HAP-1 (cell line): ENCODE measurements at regions not wholly inside any gene's neighbourhood (a gene's known extent, or its start where the extent isn't known, plus 50 kb on each side); places are given as distances from the start of the nearest gene placed in this dataset.
A peak's percentile ranks its signal among the peaks of the same experiment; 100 is the strongest.
"Not testable (repeated sequence)": the region's sequence is repeated elsewhere in the genome, so short reads cannot be mapped to it uniquely, and the experiment has no call there.

Source experiments
- DNase-seq, 2 experiments: peaks; one replicate each; pipeline ENCODE4 v3.0.0-alpha.2; 2016 to 2020; ENCODE audit warnings: low spot score in 2 of 2
- H3K27me3 ChIP-seq: fragments of 250-450 bp; sonication (Bioruptor Pico); 2 replicates; pipeline ENCODE4 v1.5.1; 2020; ENCODE audit warnings: low read depth, mild to moderate bottlenecking, moderate library complexity
- H3K36me3 ChIP-seq: fragments of 250-450 bp; sonication (Bioruptor Pico); replicated peaks from 2 replicates; pipeline ENCODE4 v1.5.1; 2020; ENCODE audit warnings: mild to moderate bottlenecking
- H3K4me1 ChIP-seq: fragments of 250-450 bp; sonication (Bioruptor Pico); 2 replicates; pipeline ENCODE4 v1.5.1; 2020; ENCODE audit warnings: mild to moderate bottlenecking
- H3K4me3 ChIP-seq: fragments of 250-450 bp; sonication (Bioruptor Pico); 2 replicates; pipeline ENCODE4 v1.5.1; 2020; ENCODE audit warnings: mild to moderate bottlenecking, moderate library complexity
- H3K9me3 ChIP-seq: fragments of 250-450 bp; sonication (Bioruptor Pico); 2 replicates; pipeline ENCODE4 v1.5.1; 2020; ENCODE audit warnings: mild to moderate bottlenecking, moderate library complexity
- in situ Hi-C: fragments of 300-500 bp; cut with MboI; formaldehyde crosslinking; loops from 3 replicates; pipeline ENCODE4 v1.14.3; 2020; ENCODE audit warnings: low sequenced_read_pairs, inconsistent platforms, mixed read lengths

DNA sequence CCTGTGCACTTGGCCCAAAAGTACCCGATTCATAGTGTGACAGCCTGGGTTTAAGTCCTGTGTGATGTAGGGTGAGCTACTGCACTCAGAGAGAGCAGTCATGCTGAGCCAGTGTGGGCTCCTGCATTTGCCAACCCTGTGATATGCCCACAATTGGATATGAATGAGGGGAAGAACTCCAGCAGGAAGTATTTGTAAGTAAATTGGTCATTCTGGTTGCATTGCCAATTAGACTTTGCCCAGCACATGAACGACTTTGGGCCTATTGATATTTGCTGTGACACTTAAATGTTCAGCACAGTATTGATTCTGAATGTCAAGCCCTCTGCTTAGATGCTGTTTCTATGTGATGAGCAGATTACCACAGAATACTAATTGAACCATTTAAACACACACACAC, 570.9 kb downstream of the PIK3C3 start:
- no peak for DNase-seq
- no peaks in the 10 kb centered on the region for H3K4me1 ChIP-seq
- no peaks in the 10 kb centered on the region for H3K27me3 ChIP-seq
- no peaks in the 10 kb centered on the region for H3K36me3 ChIP-seq
- no peak overlapping the region for H3K4me3 ChIP-seq
- in situ Hi-C loops, result no loop called here
- H3K9me3 ChIP-seq, result no peaks in the 10 kb centered on the region

DNA sequence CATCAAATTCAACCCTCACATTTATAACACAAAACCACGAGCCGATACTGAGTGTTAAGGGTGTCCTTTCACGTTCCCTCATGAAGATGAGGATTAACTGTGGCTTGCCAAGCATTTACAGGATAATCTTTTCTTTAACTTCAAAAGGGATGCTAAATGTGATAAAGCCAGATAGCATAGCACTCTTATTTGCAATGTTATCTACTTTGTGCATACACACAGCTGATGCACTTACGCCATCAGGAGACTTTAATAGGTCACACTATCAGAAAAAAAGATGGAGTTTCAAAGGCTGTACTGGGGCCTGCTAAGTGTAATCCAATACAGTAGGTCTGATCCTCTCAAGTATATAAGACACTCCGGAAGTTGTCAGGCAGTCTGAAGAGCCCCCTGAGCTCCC, 572.7 kb downstream of the PIK3C3 start:
- Histone ChIP-seq H3K27me3 (no peaks in the 10 kb centered on the region), H3K9me3 (no peaks in the 10 kb centered on the region), H3K4me3 (no peak overlapping the region), H3K36me3 (no peaks in the 10 kb centered on the region), H3K4me1 (no peaks in the 10 kb centered on the region)
- DNase-seq, result no peak
- in situ Hi-C loops, result no loop called here

DNA sequence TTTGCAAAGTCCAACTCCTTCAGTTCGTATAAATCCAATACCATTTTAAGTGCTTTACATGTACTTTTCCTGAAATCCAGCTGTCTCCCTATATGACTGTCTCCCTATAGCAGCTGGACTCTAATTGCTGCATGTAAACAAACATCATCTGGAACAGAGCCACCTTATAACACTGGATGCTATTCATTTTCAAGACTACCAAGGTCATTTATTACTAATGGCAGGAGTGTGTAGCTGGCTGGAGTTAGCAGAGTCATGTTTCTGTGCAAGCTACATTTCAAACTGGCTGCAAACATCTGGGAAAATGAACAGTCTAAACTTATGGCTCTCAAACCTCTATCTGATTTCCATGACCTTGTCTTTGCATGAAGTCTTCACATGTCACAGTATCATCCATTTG, 575.2 kb downstream of the PIK3C3 start:
- H3K27me3 ChIP-seq, result no peaks in the 10 kb centered on the region
- in situ Hi-C loops, result no loop called here
- no peaks in the 10 kb centered on the region for H3K36me3 ChIP-seq
- no peaks in the 10 kb centered on the region for H3K4me1 ChIP-seq
- no peaks in the 10 kb centered on the region for H3K9me3 ChIP-seq
- no peak overlapping the region for H3K4me3 ChIP-seq
- DNase-seq, result no peak

DNA sequence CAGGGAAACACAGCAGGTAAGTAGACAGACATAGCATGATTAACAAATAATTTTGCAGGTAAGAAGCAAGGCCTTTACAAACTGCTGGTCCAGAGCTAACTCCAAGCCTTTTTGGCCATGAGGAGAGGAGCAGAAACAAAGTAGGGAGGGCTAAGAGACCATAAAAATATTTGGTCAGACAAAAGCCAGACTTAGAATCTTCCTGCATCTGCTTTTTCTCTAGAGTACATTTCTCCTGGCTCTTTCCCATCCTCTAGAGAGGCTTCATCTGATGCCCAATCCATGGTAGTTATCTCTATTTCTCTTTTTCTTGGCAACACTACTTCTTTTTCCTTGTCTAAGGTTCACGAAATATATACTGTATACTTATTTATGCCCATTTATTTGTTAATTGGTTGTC, 577.1 kb downstream of the PIK3C3 start:
- in situ Hi-C loops, result no loop called here

DNA sequence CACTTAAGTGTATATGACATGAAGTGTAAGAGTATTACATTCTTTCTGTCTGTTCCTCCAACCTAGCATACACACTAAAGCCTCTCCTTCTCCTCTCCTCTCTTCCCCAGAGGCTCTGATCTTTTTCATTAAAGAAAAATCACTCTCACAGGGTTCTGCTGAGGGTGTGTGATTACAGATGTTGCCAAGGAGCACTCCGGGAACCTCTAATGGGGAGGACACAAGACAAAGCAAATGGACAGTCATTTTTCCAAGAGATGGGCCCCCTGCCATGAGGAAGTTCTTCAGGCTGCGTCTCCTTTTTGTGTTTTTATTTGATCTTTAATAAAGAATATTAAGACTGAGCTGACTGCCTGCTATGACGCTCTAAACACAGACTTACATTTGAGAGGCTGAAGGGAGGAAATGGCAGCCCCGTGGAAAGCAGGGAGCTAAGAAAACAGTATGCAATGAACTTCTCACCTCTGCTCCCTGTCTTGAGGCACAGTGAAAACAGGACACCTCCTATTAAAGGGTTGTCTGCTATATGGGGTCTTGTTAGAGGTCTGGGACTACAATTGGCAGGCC, 578.1 kb downstream of the PIK3C3 start:
- no peak for DNase-seq
- in situ Hi-C loops, result no loop called here
- no peaks in the 10 kb centered on the region for H3K36me3 ChIP-seq
- 0 out of 2 replicates have a peak, but pooled peaks cover 2% of the 10 kb centered on the region for H3K9me3 ChIP-seq
- peaks cover 5% of the 10 kb centered on the region; the same call in 1 of the 2 replicates for H3K4me1 ChIP-seq
- no peak overlapping the region for H3K4me3 ChIP-seq
- no peaks in the 10 kb centered on the region for H3K27me3 ChIP-seq

More for the DNA sequence above, 577.1 kb downstream of the PIK3C3 start:
- Histone ChIP-seq H3K4me1 (peaks cover 5% of the 10 kb centered on the region; the same call in 1 of the 2 replicates), H3K27me3 (no peaks in the 10 kb centered on the region), H3K4me3 (no peak overlapping the region), H3K9me3 (0 out of 2 replicates have a peak, but pooled peaks cover 2% of the 10 kb centered on the region), H3K36me3 (no peaks in the 10 kb centered on the region)
- DNase-seq, result no peak

DNA sequence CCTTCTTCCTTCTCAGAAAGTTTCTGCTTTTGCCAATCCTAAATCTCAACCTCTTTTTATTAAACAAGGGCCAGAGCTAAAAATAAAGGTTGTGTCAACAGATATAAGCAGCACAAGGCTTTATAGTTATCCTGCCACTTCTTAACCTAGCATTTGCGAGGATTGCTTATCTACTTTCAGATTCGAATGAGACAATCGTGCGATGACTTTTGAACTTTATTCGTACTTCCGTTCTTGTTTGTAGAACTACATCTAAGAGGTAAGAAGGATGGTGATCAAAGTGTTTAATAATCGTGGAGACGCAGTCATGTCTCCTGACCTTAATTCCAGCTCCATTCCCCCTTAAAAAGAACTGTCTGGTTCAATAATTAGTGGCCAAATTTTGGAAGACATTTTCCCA, 578.6 kb downstream of the PIK3C3 start:
- H3K9me3 ChIP-seq, result 0 out of 2 replicates have a peak, but pooled peaks cover 2% of the 10 kb centered on the region
- in situ Hi-C loops, result no loop called here
- no peak overlapping the region for H3K4me3 ChIP-seq
- DNase-seq, result no peak
- no peaks in the 10 kb centered on the region for H3K27me3 ChIP-seq
- peaks cover 5% of the 10 kb centered on the region; the same call in 1 of the 2 replicates for H3K4me1 ChIP-seq
- H3K36me3 ChIP-seq, result no peaks in the 10 kb centered on the region

DNA sequence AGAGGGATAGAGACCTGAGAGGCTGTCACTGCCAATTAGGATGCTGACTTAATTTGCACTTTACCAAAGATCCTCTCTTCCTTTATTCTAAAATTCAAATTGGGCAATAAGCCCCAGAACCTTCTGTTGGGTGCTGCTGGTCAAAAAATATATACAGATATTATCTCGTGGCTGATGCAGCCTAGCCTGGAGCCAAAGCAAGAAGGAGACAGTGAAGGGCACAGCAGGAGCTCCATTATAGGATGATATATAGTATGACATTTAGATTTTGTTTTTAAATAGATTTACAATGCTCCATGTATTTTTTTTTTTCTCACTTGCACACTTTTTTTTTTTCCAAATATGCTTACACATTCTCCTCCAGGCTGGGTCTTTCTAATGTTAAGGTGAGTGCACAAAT, 579.3 kb downstream of the PIK3C3 start:
- Histone ChIP-seq H3K36me3 (no peaks in the 10 kb centered on the region), H3K27me3 (no peaks in the 10 kb centered on the region), H3K9me3 (0 out of 2 replicates have a peak, but pooled peaks cover 2% of the 10 kb centered on the region), H3K4me1 (peaks cover 5% of the 10 kb centered on the region; the same call in 1 of the 2 replicates), H3K4me3 (no peak overlapping the region)
- no peak for DNase-seq
- in situ Hi-C loops, result no loop called here

- in situ Hi-C loops, result no loop called here
- 0 out of 2 replicates have a peak, but pooled peaks cover 2% of the 10 kb centered on the region for H3K9me3 ChIP-seq
- H3K36me3 ChIP-seq, result no peaks in the 10 kb centered on the region
- H3K4me1 ChIP-seq, result peaks cover 5% of the 10 kb centered on the region; the same call in 1 of the 2 replicates
- DNase-seq, result no peak
- H3K4me3 ChIP-seq, result no peak overlapping the region
- no peaks in the 10 kb centered on the region for H3K27me3 ChIP-seq
Observed at GRCh38 chr18:42536442-42536841, 579.0 kb downstream of the RIT2 start.

DNA sequence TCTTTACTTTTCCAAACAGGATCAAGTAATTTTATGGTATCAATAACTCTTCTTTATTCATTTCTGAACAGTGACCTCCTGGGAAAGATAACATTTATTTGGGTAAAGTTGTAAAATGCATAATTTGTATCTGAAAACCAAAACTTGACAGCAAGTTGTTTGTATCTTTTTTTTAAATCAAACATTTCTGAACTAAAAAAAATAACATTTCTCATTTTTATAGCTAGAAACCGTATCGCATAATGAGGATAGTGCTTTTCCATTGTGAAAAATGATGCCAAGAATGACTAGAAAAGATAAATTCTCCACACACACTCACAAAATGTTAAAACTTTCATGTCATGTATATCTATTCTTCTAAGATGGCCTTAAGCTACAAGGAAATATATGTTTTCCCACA, 578.2 kb downstream of the RIT2 start:
- no peak overlapping the region for H3K4me3 ChIP-seq
- H3K27me3 ChIP-seq, result no peaks in the 10 kb centered on the region
- no peaks in the 10 kb centered on the region for H3K36me3 ChIP-seq
- DNase-seq, result no peak
- in situ Hi-C loops, result no loop called here
- H3K4me1 ChIP-seq, result peaks cover 5% of the 10 kb centered on the region; the same call in 1 of the 2 replicates
- 0 out of 2 replicates have a peak, but pooled peaks cover 2% of the 10 kb centered on the region for H3K9me3 ChIP-seq

GRCh38 chr18:42544901-42545300, 570.6 kb downstream of the RIT2 start:
- Histone ChIP-seq H3K9me3 (no peaks in the 10 kb centered on the region), H3K4me1 (peaks cover 18% of the 10 kb centered on the region), H3K36me3 (no peaks in the 10 kb centered on the region), H3K4me3 (no peak overlapping the region), H3K27me3 (no peaks in the 10 kb centered on the region)
- in situ Hi-C loops, result no loop called here
- peak; percentile 29 to 96 for DNase-seq

DNA sequence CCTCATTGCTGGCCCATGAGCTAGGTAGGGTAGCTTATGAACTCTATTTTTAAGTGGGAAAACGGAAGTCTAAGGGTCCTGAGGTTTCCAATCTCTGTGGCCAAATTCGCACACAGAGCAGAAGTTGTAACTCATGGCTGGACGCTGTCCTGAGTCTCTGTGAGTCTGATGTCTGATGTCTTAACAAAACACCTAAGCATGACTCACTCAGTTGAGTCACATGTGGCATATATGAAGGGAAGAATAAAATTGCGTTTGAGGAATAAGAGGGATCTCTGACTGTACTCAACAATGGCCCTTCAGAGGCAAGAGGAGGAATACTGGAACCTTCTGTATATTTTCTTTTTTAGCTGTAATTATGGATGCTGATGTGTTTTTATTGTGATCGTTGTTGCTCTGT, 569.7 kb downstream of the RIT2 start:
- Histone ChIP-seq H3K4me3 (no peak overlapping the region), H3K4me1 (peaks cover 18% of the 10 kb centered on the region), H3K9me3 (no peaks in the 10 kb centered on the region), H3K36me3 (no peaks in the 10 kb centered on the region), H3K27me3 (no peaks in the 10 kb centered on the region)
- peak in 1 of 2 experiments; percentile 32 for DNase-seq
- in situ Hi-C loops, result no loop called here

- Histone ChIP-seq H3K4me3 (no peak overlapping the region), H3K27me3 (no peaks in the 10 kb centered on the region), H3K9me3 (no peaks in the 10 kb centered on the region), H3K4me1 (peaks cover 30% of the 10 kb centered on the region), H3K36me3 (no peaks in the 10 kb centered on the region)
- in situ Hi-C loops, result no loop called here
- no peak for DNase-seq
Observed at GRCh38 chr18:42548493-42548892, 567.0 kb downstream of the RIT2 start.

DNA sequence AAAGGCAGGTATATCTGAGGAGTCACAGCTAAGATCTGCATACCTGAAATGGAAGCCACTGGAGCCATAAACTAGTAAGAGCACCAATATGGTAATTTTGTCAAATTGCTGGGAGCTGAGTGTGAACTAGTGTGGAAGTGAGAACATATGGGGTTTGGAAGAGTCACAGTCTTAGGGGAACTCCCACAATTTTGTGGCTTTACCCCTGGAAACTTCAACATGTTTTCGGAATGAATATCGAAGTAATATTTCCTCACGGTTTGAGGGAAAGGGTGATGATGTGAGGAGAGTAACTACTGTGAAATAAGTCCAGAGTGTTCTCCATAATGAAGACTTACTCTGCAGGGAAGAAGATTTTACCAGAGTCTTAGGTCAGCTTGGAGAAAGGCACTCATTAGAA, 565.9 kb downstream of the RIT2 start:
- in situ Hi-C loops, result no loop called here
- no peaks in the 10 kb centered on the region for H3K9me3 ChIP-seq
- DNase-seq, result no peak
- no peaks in the 10 kb centered on the region for H3K27me3 ChIP-seq
- H3K4me1 ChIP-seq, result peaks cover 24% of the 10 kb centered on the region
- H3K36me3 ChIP-seq, result no peaks in the 10 kb centered on the region
- H3K4me3 ChIP-seq, result no peak overlapping the region

DNA sequence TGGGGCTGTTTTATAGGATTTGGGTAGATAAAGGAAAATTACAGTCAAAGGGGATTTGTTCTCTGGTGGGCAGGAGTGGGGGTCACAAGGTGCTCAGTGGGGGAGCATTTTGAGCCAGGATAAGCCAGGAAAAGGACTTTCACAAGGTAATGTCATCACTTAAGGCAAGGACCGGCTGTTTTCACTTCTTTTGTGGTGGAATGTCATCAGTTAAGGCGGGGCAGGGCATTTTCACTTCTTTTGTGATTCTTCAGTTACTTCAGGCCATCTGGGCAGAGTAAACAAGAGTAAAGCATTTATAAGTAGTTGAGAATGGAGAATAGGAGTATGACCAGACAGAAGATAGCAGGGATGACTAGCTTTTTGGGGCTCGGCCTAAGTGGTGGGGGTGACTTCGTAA, 562.9 kb downstream of the RIT2 start:
- in situ Hi-C loops, H3K27me3 ChIP-seq, H3K9me3 ChIP-seq, H3K36me3 ChIP-seq, H3K4me3 ChIP-seq: not testable (repeated sequence)
- DNase-seq, result peak; percentile 32 to 45
- H3K4me1 ChIP-seq, result peaks cover 12% of the 10 kb centered on the region
